AG04450 (cell line): ENCODE measurements at regions not wholly inside any gene's neighbourhood (a gene's known extent, or its start where the extent isn't known, plus 50 kb on each side); places are given as distances from the start of the nearest gene placed in this dataset.
"Not testable (repeated sequence)": the region's sequence is repeated elsewhere in the genome, so short reads cannot be mapped to it uniquely, and the experiment has no call there.

Experiments
- CTCF ChIA-PET: fragments of 300-600, 350-600 bp; formaldehyde crosslinking; extraction: SDS; loops from one replicate; lab custom pipeline; 2022; ENCODE audit warnings: antibody characterized with exemption, inconsistent platforms; lab: Charles Lee
- POLR2A ChIA-PET: fragments of 350-600 bp; formaldehyde crosslinking; extraction: SDS; loops from one replicate; lab custom pipeline; 2021; ENCODE audit warnings: antibody characterized with exemption, inconsistent platforms; lab: Yijun Ruan, JAX
- DNase-seq: peaks from one replicate; pipeline ENCODE4 v3.0.0-alpha.2; 2011; ENCODE audit warnings: low read depth, low spot score
- H3K27ac ChIP-seq: one replicate; pipeline ENCODE4 v1.5.1; 2012; ENCODE audit warnings: low read depth, low read length, control low read depth
- H3K27me3 ChIP-seq: one replicate; pipeline ENCODE4 v1.6.0; 2012; ENCODE audit warnings: low read length; ENCODE audit not compliant: control insufficient read depth, insufficient read depth
- H3K4me3 ChIP-seq: 2 replicates; pipeline ENCODE4 v1.5.1; 2011; ENCODE audit warnings: mild to moderate bottlenecking, low read depth, low read length, control low read depth
- H3K9me3 ChIP-seq: 2 replicates; pipeline ENCODE4 v1.5.1; 2012; ENCODE audit warnings: low read length; ENCODE audit not compliant: control insufficient read depth, insufficient read depth
- CTCF ChIP-seq: IDR thresholded peaks from 2 replicates; pipeline ENCODE4 v1.5.1; 2011; ENCODE audit warnings: low read depth, low read length, control low read depth, inconsistent platforms

- TF ChIP-seq CTCF: no peak
- ChIA-PET POLR2A (no interaction called here), CTCF (no interaction called here)
- no peaks in the 10 kb centered on the region; the same call in 1 of the 2 replicates for H3K9me3 ChIP-seq
- no peaks in the 10 kb centered on the region for H3K27me3 ChIP-seq
- no peak overlapping the region for H3K4me3 ChIP-seq
- no peak overlapping the region for H3K27ac ChIP-seq
- no peak for DNase-seq
Observed at GRCh38 chr7:125279961-125280360, 350.3 kb upstream of the POT1 start.

DNA sequence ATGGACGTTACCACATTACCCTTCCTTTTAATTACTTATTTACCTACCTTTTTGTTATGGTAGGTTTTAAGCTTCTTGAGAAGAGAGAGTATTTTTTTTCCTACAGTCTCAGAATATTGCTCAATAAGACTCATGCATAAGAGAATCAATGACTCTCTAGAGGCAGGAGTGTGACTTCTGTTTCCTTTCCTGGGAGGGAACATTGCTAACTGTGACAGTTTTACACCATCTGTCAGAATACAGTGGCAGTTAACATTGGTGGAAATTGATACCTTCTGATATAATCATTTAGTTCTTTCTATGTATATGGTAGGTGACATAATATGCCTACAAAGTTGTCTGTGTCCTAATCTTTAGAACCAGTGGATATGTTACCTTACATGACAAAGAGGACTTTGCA is 348.7 kb upstream of the POT1 start:
- no peak overlapping the region for H3K4me3 ChIP-seq
- H3K27me3 ChIP-seq: no peaks in the 10 kb centered on the region
- TF ChIP-seq CTCF: no peak
- H3K27ac ChIP-seq: no peak overlapping the region
- no peaks in the 10 kb centered on the region; the same call in 1 of the 2 replicates for H3K9me3 ChIP-seq
- no peak for DNase-seq
- ChIA-PET POLR2A (no interaction called here), CTCF (no interaction called here)

DNA sequence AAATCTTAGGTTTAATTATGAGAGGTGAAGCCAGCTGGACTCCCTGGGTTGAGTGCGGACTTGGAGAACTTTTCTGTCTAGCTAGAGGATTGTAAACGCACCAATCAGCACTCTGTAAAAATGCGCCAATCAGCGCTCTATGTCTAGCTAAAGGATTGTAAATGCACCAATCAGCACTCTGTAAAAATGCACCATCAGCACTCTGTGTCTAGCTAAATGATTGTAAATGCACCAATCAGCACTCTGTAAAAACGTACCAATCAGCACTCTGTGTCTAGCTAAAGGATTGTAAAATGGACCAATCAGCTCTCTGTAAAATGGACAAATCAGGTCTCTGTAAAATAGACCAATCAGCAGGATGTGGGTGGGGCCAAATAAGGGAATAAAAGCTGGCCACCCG is 345.1 kb upstream of the POT1 start:
- CTCF ChIA-PET, POLR2A ChIA-PET: not testable (repeated sequence)

DNA sequence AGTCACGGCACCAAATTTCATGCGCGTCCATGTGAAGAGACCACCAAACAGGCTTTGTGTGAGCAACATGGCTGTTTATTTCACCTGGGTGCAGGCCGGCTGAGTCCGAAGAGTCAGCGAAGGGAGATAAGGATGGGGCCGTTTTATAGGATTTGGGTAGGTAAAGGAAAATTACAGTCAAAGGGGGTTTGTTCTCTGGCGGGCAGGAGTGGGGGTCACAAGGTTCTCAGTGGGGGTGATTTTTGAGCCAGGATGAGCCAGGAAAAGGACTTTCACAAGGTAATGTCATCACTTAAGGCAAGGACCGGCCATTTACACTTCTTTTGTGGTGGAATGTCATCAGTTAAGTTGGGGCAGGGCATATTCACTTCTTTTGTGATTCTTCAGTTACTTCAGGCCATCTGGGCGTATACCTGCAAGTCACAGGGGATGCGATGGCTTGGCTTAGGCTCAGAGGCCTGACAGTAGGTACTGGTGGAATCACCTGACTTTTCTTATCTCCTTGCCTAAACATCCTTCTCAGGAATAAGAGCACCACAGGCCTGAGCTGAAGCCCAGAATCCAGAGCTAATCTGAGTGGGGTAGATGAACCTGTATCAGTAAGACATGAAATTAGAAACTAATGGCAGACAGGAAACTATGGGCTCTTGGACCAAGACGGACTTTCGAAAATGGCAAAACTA is 334.7 kb upstream of the POT1 start:
- POLR2A ChIA-PET, H3K27me3 ChIP-seq, H3K4me3 ChIP-seq, CTCF ChIA-PET, DNase-seq, H3K9me3 ChIP-seq, H3K27ac ChIP-seq: not testable (repeated sequence)

More for the DNA sequence above, 345.1 kb upstream of the POT1 start:
- not testable (repeated sequence) for DNase-seq, H3K4me3 ChIP-seq, H3K9me3 ChIP-seq, H3K27me3 ChIP-seq, H3K27ac ChIP-seq

- H3K27ac ChIP-seq, H3K27me3 ChIP-seq, H3K4me3 ChIP-seq, CTCF ChIA-PET, DNase-seq, POLR2A ChIA-PET, H3K9me3 ChIP-seq: not testable (repeated sequence)
Observed at GRCh38 chr7:125258876-125259417, 329.3 kb upstream of the POT1 start.

DNA sequence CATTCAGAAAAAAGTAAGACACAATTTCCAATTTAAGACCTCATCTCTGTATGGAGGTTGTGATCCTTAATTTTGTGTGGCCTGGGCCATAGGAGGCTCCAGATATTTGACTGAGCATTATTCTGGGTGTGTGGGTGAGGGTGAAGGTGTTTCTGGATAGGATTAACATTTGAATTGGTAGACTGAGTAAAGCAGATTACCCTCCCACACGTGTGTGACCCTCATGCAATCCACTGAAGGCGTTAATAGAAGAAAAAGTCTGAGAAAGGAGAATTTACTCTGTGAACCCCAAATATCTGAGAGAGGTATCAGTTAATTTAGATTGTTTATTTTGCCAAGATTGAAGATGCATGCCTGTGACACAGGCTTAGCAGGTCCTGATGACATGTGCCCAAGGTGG is 328.0 kb upstream of the POT1 start:
- no peak for DNase-seq
- TF ChIP-seq CTCF: no peak
- no peak overlapping the region for H3K27ac ChIP-seq
- ChIA-PET POLR2A (no interaction called here), CTCF (no interaction called here)
- no peaks in the 10 kb centered on the region for H3K27me3 ChIP-seq
- no peaks in the 10 kb centered on the region; the same call in none of the 2 replicates for H3K9me3 ChIP-seq
- no peak overlapping the region for H3K4me3 ChIP-seq
